Endothelial cell (in vitro differentiated cells): ENCODE measurements at regions not wholly inside any gene's neighbourhood (a gene's known extent, or its start where the extent isn't known, plus 50 kb on each side); places are given as distances from the start of the nearest gene placed in this dataset.

Source experiments
- DNase-seq: peaks from one replicate; pipeline ENCODE4 v3.0.0; 2021; ENCODE audit warnings: low spot score
- H3K27ac Mint-ChIP-seq: one replicate; pipeline ENCODE4 v1.8.0; 2021; ENCODE audit warnings: mixed read lengths, inconsistent platforms; ENCODE audit not compliant: unreplicated experiment
- H3K27me3 Mint-ChIP-seq: one replicate; pipeline ENCODE4 v1.8.0; 2021; ENCODE audit warnings: mild to moderate bottlenecking, moderate library complexity, mixed read lengths, inconsistent platforms; ENCODE audit not compliant: unreplicated experiment
- H3K36me3 Mint-ChIP-seq: one replicate; pipeline ENCODE4 v1.8.0; 2021; ENCODE audit warnings: mild to moderate bottlenecking, low read depth, mixed read lengths, inconsistent platforms; ENCODE audit not compliant: unreplicated experiment
- H3K4me1 Mint-ChIP-seq: one replicate; pipeline ENCODE4 v1.8.0; 2021; ENCODE audit warnings: mild to moderate bottlenecking, mixed read lengths, inconsistent platforms; ENCODE audit not compliant: unreplicated experiment
- H3K4me3 Mint-ChIP-seq: one replicate; pipeline ENCODE4 v1.8.0; 2021; ENCODE audit warnings: mild to moderate bottlenecking, mixed read lengths, inconsistent platforms; ENCODE audit not compliant: unreplicated experiment
- H3K9me3 Mint-ChIP-seq: one replicate; pipeline ENCODE4 v1.8.0; 2021; ENCODE audit warnings: mixed read lengths, inconsistent platforms; ENCODE audit not compliant: unreplicated experiment
- TF ChIP-seq, protein P1 (sequence below): fragments of 200-600 bp; sonication (generic); IDR thresholded peaks from one replicate; pipeline ENCODE4 v1.5.0; 2021; ENCODE audit warnings: antibody characterized with exemption; ENCODE audit not compliant: unreplicated experiment

DNA sequence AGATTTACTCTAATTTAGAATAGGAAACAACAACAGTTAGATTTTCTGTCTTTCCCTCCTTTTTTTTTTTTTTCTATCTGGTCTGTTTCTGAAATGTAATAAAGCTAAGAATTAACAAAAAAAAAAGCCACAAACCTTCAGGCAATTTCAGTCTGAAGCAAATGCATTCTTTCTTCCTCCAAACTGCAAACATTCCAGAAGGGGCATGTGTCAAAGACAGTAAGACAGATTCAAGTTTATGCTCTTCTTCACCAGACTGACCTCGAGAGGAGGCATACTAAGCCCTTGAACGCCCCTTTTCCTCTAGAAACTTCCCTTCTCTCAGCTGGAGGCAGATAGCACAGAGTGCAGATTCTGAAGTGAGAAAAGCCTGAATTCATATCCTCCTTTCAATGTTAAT lies 654.6 kb upstream of the LMCD1 start:
- Mint-ChIP-seq H3K9me3 (no peaks in the 10 kb centered on the region), H3K27me3 (no peaks in the 10 kb centered on the region), H3K36me3 (no peaks in the 10 kb centered on the region), H3K4me3 (no peak overlapping the region), H3K27ac (no peak overlapping the region), H3K4me1 (no peaks in the 10 kb centered on the region)
- TF ChIP-seq, protein P1, sequence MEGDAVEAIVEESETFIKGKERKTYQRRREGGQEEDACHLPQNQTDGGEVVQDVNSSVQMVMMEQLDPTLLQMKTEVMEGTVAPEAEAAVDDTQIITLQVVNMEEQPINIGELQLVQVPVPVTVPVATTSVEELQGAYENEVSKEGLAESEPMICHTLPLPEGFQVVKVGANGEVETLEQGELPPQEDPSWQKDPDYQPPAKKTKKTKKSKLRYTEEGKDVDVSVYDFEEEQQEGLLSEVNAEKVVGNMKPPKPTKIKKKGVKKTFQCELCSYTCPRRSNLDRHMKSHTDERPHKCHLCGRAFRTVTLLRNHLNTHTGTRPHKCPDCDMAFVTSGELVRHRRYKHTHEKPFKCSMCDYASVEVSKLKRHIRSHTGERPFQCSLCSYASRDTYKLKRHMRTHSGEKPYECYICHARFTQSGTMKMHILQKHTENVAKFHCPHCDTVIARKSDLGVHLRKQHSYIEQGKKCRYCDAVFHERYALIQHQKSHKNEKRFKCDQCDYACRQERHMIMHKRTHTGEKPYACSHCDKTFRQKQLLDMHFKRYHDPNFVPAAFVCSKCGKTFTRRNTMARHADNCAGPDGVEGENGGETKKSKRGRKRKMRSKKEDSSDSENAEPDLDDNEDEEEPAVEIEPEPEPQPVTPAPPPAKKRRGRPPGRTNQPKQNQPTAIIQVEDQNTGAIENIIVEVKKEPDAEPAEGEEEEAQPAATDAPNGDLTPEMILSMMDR: no peak
- DNase-seq: no peak

DNA sequence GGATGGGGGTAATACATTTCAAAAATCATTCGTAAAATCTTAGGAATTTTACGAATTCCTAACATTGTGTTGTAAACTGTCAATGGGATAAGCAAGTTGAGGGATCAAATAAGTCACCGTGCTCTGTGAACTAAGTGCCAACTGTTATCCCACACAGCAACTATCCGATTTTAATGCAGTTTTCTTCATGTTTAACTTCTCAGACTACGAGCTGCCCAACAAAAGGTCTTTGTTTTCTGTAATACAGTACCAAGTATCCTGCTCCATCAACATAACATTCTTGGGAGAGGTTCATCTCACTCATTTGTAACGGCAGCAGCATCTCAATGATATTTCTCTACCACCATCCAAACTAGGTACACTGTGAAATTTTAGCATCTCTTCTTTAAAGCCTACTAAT lies 654.1 kb upstream of the LMCD1 start:
- Mint-ChIP-seq H3K4me3 (no peak overlapping the region), H3K36me3 (no peaks in the 10 kb centered on the region), H3K4me1 (no peaks in the 10 kb centered on the region), H3K27me3 (no peaks in the 10 kb centered on the region), H3K27ac (no peak overlapping the region), H3K9me3 (no peaks in the 10 kb centered on the region)
- no peak for DNase-seq
- TF ChIP-seq, protein P1: no peak

DNA sequence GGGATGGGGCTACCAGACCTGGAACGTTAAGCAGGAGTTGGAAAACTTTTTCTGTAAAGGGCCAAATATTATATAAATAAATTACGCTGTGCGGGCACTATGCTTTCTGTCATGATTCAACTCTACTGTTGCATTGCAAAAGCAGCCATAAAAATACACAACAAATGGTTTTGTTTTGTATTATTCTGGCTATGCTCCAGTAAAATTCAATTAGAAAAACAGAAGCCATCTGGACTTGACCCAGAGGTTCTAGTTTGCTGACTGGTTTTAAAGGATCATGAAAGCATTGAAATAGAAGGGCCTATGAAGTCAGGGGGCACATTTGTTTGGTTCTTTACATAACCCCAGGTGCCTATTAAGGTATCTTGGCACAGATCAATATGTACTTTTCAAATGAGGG lies 647.4 kb upstream of the LMCD1 start:
- Mint-ChIP-seq H3K27ac (no peak overlapping the region), H3K4me1 (no peaks in the 10 kb centered on the region), H3K4me3 (no peak overlapping the region), H3K36me3 (no peaks in the 10 kb centered on the region), H3K9me3 (no peaks in the 10 kb centered on the region), H3K27me3 (no peaks in the 10 kb centered on the region)
- DNase-seq: no peak
- TF ChIP-seq, protein P1: no peak

DNA sequence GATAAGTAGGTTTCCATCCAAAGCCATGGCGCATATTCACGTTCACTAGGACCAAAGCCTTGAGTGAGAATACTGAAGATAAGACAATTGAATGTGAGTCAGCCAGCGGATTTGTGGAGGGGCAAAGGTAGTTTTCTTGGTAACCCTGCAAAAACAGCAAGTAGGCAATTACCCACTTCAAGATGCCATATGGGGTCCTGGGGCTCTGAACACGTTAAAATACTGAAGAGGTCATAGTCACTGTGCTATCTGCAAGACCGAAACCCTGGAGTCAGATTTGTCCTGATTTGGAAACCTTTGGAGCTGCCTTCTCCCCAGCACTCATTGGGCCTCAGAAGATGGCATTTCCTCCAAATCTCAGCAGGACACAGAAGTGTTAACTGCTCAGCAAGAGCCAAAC lies 646.9 kb upstream of the LMCD1 start:
- no peak overlapping the region for H3K27ac Mint-ChIP-seq
- no peaks in the 10 kb centered on the region for H3K4me1 Mint-ChIP-seq
- no peaks in the 10 kb centered on the region for H3K36me3 Mint-ChIP-seq
- TF ChIP-seq, protein P1: no peak
- no peak for DNase-seq
- H3K4me3 Mint-ChIP-seq: no peak overlapping the region
- H3K27me3 Mint-ChIP-seq: no peaks in the 10 kb centered on the region
- no peaks in the 10 kb centered on the region for H3K9me3 Mint-ChIP-seq

DNA sequence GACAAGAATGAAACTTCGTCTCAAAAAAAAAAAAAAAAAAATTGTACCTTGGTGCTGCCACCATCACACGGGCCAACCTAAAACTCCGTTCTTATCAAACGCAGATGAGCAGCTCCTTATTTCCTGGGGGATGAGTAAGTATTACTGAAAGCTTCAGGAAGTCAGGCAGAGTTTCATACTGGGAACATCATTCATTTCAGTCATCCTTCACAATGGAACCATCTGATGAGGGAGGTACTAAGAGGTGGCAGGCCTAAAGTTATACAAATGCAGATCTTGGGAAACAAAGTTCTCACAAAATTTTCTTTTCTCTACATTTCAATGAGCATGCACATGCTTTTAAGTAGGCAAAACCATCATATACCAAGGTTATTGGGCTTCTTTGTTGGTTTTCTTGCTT lies 636.0 kb upstream of the LMCD1 start:
- Mint-ChIP-seq H3K9me3 (no peaks in the 10 kb centered on the region), H3K27ac (no peak overlapping the region), H3K27me3 (peaks cover 6% of the 10 kb centered on the region), H3K4me3 (no peak overlapping the region), H3K36me3 (no peaks in the 10 kb centered on the region), H3K4me1 (peaks cover 5% of the 10 kb centered on the region)
- DNase-seq: no peak
- TF ChIP-seq, protein P1: no peak
